Daoy (cell line): ENCODE measurements at regions not wholly inside any gene's neighbourhood (a gene's known extent, or its start where the extent isn't known, plus 50 kb on each side); places are given as distances from the start of the nearest gene placed in this dataset.

Experiments
- DNase-seq: peaks from one replicate; pipeline ENCODE4 v3.0.0-alpha.2; 2015; ENCODE audit warnings: low read depth

DNA sequence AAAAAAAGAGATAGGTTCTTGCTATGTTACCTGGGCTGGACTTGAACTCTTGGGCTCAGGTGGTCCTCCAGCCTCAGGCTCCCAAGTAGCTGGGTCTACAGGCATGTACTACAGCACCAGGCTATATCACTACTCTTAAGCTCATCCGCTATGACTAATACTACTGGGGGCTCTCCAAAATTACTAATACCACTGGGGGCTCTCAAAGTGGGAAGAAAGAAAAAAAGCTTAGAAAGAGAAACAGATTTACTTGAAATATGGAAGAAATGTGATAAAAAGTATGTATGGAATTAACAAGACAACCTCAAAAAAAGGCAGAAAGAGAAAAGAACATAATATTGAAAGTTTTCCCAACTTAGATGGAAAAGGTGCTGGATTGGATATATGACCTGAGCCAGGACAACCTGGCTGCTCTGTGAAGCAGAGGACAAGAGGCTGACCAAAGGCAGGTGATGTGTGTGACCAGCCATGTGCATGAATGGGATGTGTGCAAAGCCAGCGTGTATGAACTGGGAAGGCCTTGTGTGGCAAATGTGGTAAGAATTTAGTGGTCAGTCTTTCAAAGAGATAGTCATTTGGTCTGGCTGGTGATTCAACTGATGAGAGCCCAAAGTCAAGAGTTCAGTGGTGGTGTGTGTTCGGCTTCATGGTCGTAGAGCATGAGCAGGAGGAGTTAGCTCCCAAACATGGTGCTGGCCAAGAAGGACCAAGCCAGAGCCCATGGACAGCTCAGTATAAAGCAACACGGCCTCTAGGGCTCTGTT lies 232.4 kb upstream of the KLF14 start:
- DNase-seq = no peak

DNA sequence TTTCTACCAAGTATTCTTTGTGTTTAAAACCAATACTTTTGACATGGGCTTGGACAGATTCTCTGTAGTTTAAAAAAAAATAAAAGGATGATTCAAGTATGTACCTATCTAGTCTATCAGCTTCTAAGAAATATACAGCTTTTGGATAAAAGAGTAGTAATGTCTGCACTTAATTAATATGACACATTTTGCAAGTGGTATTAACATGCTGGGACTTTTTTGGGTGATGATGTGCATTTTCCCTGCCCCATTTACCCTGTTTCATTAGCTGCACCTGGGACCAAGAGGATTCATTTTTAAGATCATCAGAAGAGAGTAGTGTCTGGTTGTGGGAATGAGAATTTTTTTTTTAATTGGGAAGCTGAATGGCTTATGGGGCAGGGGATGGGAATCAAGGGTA lies 236.2 kb upstream of the KLF14 start:
- no peak for DNase-seq

DNA sequence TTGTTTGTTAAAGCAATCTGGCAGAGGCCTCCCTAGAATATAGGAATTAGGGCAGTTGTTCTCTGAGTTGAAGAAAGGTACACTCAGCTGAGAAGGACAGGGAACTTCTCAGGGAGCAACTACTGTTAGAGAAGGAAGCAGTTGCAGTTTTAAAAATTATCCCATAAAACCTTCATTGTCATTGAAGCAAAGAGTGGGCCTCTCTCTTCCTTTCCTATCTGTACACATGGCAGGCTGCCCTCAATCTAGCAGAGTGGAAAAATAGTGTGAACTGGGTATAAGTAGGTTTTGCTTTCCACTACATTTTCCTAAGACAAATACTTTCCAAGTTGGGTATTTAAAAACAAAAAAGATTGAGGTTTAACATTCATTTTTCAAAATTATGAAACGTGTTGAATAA lies 236.7 kb upstream of the KLF14 start:
- no peak for DNase-seq

DNA sequence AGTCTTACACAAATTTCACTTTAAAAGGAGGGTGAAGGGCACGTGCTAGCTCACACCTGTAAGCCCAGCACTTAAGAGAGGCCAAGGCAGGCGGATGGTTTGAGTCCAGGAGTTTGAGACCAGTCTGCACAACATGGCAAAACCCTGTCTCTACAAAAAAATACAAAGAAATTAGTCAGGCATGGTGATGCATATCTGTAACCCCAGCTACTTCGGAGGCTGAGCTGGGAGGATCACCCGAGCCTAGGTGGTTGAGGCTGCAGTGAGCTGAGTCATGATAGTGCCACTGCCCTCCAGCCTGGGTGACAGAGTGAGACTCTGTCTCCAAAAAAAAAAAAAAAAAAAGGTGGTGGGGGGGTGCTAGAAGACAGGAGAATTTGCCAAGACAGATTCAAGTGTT lies 237.3 kb upstream of the KLF14 start:
- DNase-seq = no peak

DNA sequence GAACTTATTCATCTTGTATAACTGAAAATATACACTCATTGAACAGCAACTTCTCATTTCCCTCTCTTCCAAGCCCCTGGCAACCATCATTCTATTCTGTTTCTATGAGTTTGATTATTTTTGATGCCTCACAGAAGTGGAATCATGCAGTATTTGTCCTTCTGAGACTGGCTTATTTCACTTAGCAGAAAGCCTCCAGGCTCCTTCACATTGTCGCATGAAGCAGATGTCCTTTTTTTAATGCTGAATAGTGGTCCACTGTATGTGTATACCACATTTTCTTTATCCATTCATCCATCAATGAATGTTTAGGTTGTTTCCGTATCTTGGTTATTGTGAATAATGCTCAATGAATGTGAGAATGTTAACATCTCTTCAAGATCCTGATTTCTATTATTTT lies 238.2 kb upstream of the KLF14 start:
- no peak for DNase-seq

DNA sequence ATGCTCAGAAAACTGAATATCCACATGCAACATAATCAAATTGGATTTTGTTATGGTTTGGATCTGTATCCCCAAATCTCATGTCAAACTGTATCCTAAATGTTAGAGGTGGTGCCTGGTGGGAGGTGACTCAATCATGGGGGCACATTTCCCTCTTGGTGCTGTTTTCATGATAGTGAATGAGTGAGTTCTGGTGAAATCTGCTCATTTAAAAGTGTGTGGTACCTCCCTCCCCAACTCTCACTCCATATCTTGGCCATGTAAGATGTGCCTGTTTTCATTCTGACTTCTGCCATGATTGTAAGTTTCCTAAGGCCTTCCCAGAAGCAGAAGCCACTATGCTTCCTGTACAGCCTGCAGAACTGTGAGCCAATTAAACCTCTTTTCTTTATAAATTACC lies 239.6 kb upstream of the KLF14 start:
- DNase-seq = no peak

DNA sequence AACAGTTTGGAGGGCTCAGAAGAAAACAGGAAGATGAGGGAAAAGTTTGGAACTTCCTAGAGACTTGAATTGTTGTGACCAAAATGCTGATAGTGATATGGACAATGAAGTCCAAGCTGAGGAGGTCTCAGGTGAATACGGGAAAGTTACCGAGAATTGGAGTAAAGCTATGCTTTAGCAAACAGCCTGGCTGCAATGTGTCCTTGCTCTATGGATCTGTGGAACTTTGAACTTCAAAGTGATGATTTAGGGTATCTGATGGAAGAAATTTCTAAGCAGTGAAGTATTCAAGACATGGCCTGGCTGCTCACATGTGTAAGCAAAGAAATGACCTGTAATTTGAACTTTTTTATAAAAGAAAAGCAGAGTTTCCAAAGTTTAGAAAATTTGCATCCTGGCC lies 240.2 kb upstream of the KLF14 start:
- DNase-seq = no peak

DNA sequence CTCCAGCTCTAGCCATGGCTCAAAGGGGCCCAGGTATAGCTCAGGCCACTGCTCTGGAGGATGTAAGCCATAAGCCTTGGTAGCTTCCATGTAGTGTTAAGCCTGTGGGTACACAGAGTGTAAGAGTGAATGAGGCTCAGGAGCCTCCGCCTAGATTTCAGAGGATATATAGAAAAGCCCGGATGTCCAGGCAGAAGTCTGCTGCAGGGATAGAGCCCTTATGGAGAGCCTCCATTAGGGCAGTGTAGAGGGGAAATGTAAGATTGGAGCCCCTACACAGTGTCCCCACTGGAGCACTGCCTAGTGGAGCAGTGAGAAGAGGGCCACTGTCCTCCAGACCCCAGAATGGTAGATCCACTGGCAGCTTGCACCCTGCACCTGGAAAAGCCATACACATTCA lies 240.8 kb upstream of the KLF14 start:
- no peak for DNase-seq

DNA sequence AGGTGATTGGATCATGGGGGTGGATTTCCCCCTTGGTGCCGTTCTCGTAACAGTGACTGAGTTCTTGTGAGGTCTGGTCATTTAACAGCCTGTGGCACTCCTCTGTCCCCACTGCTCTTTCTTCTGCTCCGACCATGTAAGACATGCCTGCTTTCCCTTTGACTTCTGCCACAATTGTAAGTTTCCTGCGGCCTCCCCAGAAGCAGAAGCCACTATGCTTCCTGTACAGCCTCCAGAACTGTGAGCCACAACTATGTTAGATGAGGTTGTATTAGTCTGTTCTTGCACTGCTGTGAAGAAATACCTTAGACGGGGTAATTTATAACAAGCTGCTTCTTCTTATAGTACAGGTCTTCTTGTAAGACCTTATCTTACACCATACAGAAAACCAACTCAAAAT lies 241.7 kb upstream of the KLF14 start:
- no peak for DNase-seq

DNA sequence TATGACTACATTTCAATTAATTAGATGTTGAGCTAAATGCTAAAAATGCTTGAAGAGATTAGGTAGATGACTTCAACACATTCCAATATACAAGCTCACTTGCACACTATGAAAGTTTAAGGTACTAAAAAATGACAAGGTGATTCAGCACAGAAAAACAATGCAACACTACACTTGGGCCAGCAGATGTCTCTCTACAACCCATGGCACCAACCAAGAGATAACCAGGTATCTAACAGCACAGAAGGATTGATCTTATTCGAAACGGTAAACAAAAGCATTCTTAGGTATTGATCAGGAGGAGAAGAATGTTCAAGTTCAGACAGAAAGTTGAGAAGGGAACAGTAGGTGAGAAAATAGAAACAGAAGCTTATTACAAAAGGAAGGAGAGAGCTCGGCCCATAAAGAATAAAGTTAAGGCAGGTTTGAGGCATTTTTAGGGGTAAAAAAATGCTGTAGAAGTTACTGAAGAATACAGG lies 248.2 kb upstream of the KLF14 start:
- peak; percentile 55 for DNase-seq

DNA sequence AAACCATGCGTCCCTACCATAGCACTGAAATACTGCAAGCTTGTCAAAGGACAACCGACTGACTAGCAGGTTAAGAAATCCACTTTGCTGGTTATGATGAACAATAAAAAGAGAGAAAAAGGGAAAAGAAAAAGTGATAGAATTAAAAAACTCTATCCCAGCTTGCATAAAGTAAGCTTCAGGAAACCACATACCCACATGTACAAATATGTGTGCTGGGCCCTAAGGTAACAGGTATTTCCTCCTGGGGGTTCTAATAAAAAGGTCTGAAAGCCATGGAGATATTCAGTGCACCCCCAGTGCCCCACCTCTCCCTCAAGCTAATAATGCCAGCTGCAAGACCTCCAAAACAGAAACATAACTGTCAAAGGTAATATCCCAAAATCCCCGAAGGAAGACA lies 248.6 kb upstream of the KLF14 start:
- no peak for DNase-seq

DNA sequence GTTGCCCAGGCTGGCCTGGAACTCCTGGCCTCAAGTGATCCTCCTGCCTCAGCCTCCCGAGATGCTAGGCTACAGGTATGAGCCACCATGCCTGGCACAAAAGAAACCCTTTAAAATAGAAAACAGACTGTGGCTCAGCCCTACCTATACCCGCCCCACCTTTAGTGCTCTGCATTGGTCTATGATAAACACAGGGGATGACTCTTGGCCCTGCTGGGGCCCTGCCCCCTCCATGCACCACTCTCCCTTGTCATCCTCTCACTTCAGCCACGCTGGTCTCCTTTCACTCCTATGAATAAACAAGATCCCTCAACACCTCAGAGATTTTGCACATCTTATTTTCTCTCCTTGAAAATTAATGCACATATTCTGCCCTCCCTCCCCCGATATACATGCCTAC lies 251.4 kb upstream of the KLF14 start:
- no peak for DNase-seq

DNA sequence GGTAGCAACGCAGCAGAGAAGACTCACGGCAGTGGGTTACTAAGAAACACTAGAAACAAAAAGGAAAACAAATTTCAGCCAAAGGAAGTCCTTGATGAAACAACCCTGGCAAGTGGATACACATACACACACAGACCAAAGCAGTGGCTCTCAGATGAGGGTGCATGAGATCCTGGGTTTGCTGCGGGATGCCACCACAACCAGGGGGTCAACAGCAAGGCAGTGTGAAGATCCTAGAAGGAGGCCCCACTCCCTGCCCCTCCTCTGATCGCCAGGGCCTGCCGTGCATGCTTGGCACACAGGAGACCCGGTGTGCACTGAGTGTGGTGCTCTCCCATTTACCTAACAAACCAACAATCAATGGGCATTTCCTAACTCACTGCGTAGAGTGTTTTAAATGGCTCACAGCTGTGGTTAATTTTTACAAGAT lies 252.3 kb upstream of the KLF14 start:
- no peak for DNase-seq

DNA sequence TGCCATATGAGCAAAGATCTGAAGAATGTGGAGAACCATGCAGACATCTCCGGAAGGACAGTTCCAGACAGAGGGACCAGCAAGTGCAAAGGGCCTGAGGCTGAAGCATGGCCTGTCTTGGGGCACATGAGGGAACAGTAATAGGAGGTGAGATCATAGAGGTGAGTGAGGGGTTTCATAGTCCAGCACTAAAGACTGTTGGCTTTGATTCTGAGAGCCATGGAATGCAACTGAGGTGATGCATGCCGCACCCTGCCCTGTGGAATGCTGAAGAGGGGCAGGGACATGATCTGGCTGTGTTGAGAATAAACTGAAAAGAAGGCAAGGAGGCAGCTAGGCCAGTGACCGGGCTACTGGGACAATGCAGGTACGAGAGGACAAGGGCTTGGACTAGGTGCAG lies 253.1 kb upstream of the KLF14 start:
- DNase-seq = no peak

DNA sequence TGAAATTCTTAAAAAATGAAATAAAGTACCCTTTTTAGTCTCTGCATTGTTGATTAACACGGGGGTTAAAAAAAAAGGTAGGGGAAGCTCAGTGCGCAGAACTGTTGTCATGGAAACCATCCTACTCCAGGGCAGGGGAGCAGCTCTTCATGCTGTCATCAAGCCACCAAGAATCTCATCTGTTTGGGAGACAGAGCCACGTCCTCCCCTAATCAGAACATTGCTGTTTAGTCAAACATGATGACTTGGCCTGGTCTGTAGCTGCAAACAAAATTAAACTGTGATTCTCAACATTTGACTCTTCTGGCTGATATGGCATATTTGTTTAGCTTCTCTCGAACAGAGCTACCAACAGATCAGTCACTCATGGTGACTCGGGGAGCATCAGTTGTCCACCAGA lies 254.4 kb upstream of the KLF14 start:
- DNase-seq = no peak

DNA sequence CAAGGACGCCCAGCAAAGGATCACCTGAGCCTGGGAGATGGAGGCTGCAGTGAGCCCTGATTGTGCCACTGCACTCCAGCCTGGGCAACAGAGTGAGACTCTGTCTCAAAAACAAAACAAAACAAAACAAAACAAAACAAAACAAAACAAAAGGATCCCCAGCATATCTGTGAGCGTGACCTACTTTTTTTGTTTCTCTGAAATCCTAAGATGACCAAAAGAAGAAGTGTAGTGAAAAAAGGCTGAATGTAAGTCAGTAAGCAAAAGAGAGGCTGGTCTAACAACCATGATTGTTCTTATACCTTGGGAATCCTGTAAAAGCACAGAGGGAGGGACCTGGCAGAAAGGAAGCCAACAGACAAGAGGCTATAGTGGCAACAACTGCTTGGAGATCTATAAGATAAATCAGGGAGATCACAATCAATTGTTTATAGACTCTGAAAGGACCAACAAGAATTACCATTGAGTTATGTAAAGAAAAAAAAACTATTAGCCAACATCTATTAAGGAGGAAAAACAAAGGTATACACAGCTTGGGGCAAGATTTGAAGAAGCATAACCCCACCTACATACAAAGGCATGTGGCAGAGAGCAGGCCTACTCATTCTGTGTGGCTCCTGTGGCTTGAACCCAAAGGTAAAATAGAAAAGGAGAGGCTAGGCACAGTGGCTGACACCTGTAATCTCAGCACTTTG lies 255.2 kb upstream of the KLF14 start:
- DNase-seq = no peak

DNA sequence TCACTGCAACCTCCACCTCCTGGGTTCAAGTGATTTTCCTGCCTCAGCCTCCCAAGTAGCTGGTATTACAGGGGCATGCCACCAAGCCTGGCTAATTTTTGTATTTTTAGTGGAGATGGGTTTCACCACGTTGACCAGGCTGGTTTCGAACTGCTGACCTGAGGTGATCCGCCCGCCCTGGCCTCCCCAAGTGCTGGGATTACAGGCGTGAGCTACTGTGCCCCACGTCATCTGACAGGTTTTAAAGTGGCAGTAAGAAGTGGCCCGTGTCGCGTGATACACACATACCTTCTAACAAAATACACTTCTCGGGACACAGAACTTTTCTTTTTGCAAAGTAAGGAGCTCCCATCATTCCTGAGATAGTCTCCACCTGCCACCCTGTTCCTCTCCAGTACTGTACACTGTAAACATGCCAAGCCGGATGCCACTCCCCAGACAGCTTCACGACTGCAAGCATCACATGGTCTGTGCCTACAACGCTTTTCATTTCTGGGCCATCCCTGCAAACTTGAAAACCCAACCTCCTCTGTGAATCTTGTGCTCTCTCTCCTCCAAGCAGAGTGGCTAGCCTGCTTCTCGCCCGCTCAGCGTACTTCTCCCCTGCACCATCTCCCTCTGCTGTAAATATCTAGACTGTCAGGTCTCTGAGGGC lies 256.3 kb upstream of the KLF14 start:
- DNase-seq = no peak

DNA sequence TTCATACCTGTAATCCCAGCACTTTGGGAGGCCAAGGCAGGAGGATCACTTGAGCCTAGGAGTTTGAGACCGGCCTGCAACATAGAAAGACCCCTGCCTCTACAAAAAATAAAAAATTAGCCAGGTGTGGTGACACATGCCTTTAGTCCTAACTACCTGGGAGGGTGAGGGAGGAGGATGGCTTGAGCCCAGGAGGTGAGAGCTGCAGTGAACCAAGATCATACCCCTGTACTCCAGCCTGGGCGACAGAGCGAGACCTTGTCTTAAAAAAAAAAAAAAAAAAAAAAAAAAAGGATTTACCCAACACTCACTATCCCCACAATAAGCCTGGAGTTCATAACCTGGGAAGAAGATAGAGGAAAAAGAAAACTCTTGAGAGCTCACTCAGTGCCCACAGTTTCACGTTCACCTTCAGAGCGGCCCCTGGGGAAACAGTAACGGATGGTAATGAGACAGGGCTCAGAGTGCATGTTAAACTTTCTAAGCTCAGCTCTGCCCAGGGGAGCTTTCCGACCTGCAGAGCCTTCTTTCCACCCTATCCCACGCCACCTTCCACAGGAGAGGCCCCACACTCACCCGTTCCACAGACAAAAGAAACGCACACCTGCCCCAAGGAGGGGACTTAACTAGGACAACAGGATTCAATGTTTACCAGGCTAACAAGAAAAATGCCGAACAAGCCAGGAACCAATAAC lies 259.8 kb upstream of the KLF14 start:
- DNase-seq = no peak

DNA sequence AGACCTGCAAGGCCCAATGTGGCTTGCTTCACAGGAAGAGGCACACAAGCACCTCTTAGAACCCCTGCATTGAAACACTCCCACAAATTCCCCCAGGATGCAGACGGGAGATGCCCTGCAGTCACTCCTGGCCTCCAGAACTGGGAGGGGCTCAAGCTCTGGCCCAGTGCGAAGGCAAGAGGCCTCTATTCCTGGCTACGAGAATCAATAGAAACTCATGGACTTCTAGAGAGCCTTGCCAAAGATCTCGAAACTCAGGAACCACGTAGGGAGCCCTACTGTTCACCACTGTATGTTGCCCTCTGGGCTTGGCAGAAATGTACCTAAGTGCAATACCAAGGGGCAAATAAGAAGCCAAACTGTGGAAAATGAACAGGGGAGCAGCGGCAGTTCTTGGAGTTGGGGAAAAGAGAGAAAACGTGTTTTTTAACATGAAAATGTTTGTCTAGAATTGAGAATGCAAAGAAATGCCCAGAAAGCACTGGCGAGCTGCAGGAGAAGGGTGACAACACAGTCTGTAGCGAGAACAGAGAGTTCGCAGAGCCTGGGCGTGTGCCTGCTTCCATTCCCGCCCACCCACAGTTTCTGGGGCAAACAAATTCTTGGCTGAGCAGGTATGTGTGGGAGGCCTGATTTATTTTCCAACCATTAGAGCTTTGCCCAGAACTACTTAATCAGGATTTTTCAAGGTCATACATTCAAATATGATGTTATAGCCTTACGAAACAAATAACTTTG lies 260.5 kb upstream of the KLF14 start:
- no peak for DNase-seq

DNA sequence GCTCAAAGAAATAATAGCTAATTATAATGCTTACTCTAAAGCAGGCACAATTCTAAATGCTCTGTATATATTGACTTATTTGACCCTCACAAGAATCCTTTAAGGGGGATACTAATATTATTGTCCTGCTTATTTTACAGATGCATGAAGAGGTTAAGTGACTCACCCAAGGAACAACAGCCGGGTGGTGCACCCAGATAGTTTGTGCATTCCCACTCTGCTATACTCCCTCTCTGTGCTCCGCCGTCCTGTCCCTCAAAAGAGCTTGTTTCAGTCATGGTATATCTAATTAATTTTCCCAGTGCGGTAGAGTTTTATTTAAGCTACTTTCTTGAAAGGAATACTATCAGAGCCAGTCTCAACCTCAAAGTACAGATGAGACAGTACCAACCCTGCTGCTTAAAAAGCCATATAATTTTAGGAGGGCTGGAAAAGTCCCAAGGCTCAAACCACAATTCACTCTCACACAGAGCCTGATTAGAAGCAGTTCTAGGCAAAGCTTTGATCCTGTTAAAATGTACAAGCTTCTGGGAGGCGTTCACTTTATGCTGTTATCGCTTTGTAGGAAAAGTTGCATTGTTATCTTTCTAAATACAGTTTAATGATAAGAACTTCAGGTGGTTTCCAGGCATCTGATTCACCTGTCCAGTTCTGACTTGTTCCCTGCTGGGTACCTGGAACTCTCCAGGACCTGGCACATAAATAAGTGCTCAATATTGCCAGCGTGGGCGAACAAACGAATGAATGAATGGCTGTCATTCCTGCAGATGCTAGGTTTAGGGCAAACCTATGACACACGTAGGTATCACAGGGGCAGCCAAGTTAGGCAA lies 261.5 kb upstream of the KLF14 start:
- no peak for DNase-seq
